ENCODE measurements at regions not wholly inside any gene's neighbourhood (a gene's known extent, or its start where the extent isn't known, plus 50 kb on each side); places are given as distances from the start of the nearest gene placed in this dataset.
"Not testable (repeated sequence)": the region's sequence is repeated elsewhere in the genome, so short reads cannot be mapped to it uniquely, and the experiment has no call there.

- DNase-seq = no peak
Observed at GRCh38 chr1:29948581-29948980, 712.3 kb downstream of the PTPRU start.

GRCh38 chr1:29946057-29946456 is 709.7 kb downstream of the PTPRU start:
- DNase-seq = no peak

GRCh38 chr1:29945426-29945825 is 709.1 kb downstream of the PTPRU start:
- DNase-seq = no peak

GRCh38 chr1:29944253-29944905 is 708.1 kb downstream of the PTPRU start:
- DNase-seq = no peak

GRCh38 chr1:29943034-29943433 is 706.7 kb downstream of the PTPRU start:
- no peak for DNase-seq

- no peak for DNase-seq
Observed at GRCh38 chr1:29939079-29939478, 702.8 kb downstream of the PTPRU start.

- DNase-seq = no peak
Observed at GRCh38 chr1:29937356-29937755, 701.0 kb downstream of the PTPRU start.

- DNase-seq = no peak
Observed at GRCh38 chr1:29936031-29936544, 699.8 kb downstream of the PTPRU start.

- no peak for DNase-seq
Observed at GRCh38 chr1:29934255-29934772, 698.0 kb downstream of the PTPRU start.

- DNase-seq = no peak
Observed at GRCh38 chr1:29933067-29933466, 696.7 kb downstream of the PTPRU start.

GRCh38 chr1:29932626-29933025 is 696.3 kb downstream of the PTPRU start:
- no peak for DNase-seq

- no peak for DNase-seq
Observed at GRCh38 chr1:29931477-29932175, 695.3 kb downstream of the PTPRU start.

GRCh38 chr1:29925058-29925457 is 688.7 kb downstream of the PTPRU start:
- no peak for DNase-seq

- DNase-seq = no peak
Observed at GRCh38 chr1:29924017-29924431, 687.7 kb downstream of the PTPRU start.

GRCh38 chr1:29921741-29922140 is 685.4 kb downstream of the PTPRU start:
- no peak for DNase-seq

- no peak for DNase-seq
Observed at GRCh38 chr1:29920784-29921183, 684.5 kb downstream of the PTPRU start.

GRCh38 chr1:29920316-29920715 is 684.0 kb downstream of the PTPRU start:
- no peak for DNase-seq

- DNase-seq = not testable (repeated sequence)
Observed at GRCh38 chr1:29919041-29919440, 682.7 kb downstream of the PTPRU start.

- no peak for DNase-seq
Observed at GRCh38 chr1:29916656-29917369, 680.5 kb downstream of the PTPRU start.

- no peak for DNase-seq
Observed at GRCh38 chr1:29914936-29915335, 678.6 kb downstream of the PTPRU start.

GRCh38 chr1:29912425-29912824 is 676.1 kb downstream of the PTPRU start:
- no peak for DNase-seq

GRCh38 chr1:29909962-29910361 is 673.6 kb downstream of the PTPRU start:
- DNase-seq = no peak

GRCh38 chr1:29907596-29907995 is 671.3 kb downstream of the PTPRU start:
- no peak for DNase-seq

GRCh38 chr1:29906927-29907326 is 670.6 kb downstream of the PTPRU start:
- no peak for DNase-seq
